OCI-M2 (cell line): ENCODE measurements at regions not wholly inside any gene's neighbourhood (a gene's known extent, or its start where the extent isn't known, plus 50 kb on each side); places are given as distances from the start of the nearest gene placed in this dataset.
"Not testable (repeated sequence)": the region's sequence is repeated elsewhere in the genome, so short reads cannot be mapped to it uniquely, and the experiment has no call there.

ENCODE experiments used
- DNase-seq: peaks from one replicate; lab custom pipeline; 2025; ENCODE audit not compliant: unreplicated experiment; lab: John Stamatoyannopoulos, UW

DNA sequence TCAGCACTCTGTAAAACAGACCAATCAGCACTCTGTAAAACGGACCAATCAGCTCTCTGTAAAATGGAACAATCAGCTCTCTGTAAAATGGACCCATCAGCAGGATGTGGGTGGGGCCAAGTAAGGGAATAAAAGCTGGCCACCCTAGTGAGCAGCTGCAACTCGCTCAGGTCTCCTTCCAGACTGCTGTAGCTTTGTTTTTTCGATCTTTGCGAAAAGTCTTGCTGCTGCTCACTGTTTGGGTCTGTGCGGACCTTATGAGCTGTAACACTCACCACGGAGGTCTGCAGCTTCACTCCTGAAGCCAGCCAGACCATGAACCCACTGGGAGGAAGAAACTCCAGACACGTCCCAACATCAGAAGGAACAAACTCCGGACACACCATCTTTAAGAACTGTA lies 414.9 kb upstream of the DIPK2B start:
- not testable (repeated sequence) for DNase-seq

- DNase-seq, result no peak
Measured at GRCh38 chrX:45614853-45615252, 414.2 kb upstream of the DIPK2B start.

DNA sequence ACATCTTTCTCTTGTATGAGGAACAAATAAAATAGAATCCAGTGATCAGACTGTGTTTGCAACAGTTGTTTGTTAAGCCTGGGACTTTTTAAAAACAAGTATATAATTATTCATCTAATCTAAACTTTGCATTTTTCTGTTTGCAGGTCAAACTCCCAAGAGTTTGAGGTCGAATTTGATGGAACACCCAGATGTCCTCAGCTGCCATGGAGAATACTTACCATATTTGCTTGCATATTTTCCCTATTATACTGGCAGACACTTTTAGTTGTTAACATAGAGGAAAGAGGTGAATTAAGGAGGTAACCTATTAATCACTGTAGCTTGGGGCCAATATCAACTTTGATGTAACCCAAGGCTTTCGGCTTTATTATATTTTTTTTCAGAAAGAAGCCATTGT lies 401.5 kb upstream of the DIPK2B start:
- no peak for DNase-seq

DNA sequence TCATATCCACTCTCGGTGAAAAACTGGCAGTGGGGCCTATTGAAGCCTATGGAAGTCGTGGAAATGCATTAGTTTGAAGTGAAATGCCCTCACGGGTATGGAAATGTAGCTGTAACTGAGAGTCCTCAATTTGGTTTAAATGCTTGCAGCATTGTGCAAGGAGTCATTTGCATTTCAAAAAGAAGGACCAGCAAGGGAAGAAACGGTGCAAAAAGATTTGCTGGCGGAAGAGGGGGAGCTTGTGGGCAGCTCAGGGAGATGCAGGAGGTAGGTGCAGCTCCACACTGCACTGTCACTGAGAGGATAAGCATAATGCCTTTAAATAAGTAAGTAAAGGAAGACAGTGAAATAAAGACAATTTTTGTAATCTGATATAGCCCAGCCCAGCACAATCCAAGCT lies 400.4 kb upstream of the DIPK2B start:
- no peak for DNase-seq

GRCh38 chrX:45598861-45599260 lies 398.2 kb upstream of the DIPK2B start:
- DNase-seq, result no peak

GRCh38 chrX:45596188-45596808 lies 395.6 kb upstream of the DIPK2B start:
- no peak for DNase-seq

DNA sequence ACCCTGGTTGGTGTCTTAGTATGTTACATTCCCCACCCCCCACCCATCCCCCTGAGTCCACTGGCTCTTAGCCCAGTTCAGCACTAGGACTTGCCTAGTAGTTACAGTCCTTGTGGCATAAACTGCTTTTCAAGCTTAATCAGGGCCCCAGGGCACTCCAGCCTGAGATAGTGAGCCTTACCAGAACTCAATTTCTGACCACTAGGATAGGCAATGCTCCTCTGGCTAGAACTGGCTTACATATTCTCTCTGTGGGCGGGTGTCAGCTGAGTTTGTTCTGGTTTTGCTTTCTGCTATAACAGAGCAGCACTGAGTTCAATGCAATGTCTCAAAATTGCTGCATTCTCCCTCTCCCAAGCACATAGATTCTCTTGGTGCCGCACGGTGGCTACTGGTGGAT lies 391.4 kb upstream of the DIPK2B start:
- no peak for DNase-seq

GRCh38 chrX:45591650-45592049 lies 391.0 kb upstream of the DIPK2B start:
- DNase-seq, result no peak

- DNase-seq, result no peak
Measured at GRCh38 chrX:45584717-45585116, 384.0 kb upstream of the DIPK2B start.

DNA sequence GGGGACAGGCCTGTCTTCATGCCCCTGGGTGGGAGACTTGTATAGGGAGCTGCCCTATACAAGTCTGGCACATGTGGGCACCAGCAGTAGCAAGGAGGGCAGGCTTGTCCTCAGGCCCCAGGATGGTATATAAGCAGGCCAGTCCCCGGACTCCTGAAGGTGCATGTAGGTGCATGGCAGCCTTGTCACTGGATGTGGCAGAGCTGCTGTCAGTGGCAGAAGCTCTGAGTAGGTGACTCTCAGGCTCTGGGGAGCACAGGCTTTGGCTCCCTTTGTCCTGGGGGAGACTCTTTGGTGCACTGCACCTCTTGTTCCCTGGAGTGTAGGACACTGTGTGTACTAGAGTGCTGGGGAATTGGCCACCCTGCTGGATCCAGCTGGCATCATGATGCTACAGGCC lies 376.7 kb upstream of the DIPK2B start:
- DNase-seq, result no peak

- DNase-seq, result no peak
Measured at GRCh38 chrX:45571453-45571852, 370.8 kb upstream of the DIPK2B start.

DNA sequence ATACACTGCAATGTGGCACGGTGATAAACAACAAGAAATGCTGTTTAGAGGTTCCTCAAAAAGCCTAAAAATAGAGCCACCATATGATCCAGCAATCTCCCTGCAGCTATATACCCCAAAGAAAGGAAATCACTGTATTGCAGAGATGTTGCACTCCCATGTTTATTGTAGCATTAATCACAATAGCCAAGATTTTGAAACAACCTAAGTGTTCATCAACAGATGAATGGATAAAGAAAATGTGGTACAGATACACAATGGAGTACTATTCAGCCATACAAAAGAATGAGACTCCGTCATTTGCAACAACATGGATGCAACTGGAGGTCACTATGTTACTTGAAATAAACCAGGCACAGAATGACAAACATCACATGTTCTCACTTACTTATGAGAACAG lies 365.8 kb upstream of the DIPK2B start:
- no peak for DNase-seq

DNA sequence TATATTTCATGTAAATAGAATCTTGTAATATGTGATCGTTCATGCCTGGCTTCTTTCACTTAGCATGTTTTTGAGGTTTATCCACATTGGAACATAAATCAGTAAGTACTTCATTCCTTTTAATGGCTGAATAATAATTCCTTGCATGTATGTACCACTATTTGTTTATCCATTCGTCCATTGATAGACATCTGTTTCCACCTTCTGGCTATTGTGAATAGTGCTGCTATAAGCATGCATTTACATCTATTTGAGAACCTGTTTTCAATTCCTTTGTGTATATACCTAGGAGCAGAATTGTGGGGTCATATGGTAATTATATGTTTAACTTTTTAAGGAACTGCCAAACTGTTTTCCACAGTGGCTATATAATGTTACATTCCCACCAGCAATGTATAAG lies 356.7 kb upstream of the DIPK2B start:
- DNase-seq, result no peak

DNA sequence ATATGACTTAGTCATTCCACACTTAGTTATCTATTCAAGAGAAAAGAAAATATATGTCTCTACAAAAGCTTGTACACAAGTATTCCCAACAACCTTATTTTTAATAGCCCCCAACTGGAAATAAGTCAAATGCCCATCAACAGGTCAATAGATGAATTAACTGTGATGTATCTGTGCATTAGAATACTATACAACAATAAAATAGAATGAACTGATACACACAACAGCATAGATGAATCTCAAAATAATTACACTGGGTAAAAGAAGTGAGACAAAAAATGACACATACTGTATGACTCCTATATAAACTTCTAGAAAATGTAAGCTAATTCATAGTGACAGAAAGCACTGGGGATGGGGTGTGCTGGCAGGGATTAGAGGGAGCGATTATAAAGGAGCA lies 354.1 kb upstream of the DIPK2B start:
- no peak for DNase-seq

DNA sequence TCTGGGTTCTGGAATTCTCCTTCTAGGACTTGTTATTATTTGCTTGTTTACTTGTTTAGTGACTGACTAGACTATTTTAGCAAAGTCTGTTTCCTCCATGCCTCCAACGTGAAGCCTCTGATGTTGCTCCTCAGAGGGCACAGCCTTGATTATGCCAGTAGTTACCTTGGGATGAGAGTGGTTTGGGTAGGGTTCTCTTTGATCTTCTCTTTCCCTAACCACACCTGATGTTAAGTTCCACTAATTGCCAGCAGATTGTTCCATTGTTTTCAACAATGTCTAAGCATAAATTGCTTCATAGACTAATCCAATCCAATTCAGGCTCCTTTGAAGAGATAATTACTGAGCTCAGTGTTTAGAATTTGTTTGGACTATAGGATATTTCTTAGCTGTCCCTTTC lies 352.7 kb upstream of the DIPK2B start:
- no peak for DNase-seq

DNA sequence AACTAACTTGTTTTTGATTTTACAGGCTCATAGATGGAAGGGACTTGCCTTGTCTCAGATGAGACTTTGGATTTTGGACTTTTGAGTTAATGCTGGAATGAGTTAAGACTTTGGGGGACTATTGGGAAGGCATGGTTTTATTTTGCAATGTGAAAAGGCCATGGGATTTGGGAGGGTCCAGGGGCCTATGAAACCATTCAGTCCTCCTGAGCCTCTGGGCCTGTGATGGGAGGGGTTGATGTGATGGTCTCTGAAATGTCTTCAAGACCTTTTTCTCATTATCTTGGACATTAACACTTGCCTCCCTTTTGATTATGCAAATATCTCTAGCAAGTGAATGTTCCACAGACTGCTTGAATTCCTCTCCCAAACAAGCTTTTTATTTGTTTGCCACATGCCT lies 346.0 kb upstream of the DIPK2B start:
- not testable (repeated sequence) for DNase-seq

GRCh38 chrX:45540181-45540580 lies 339.5 kb upstream of the DIPK2B start:
- no peak for DNase-seq

GRCh38 chrX:45537936-45538335 lies 337.3 kb upstream of the DIPK2B start:
- DNase-seq, result no peak

DNA sequence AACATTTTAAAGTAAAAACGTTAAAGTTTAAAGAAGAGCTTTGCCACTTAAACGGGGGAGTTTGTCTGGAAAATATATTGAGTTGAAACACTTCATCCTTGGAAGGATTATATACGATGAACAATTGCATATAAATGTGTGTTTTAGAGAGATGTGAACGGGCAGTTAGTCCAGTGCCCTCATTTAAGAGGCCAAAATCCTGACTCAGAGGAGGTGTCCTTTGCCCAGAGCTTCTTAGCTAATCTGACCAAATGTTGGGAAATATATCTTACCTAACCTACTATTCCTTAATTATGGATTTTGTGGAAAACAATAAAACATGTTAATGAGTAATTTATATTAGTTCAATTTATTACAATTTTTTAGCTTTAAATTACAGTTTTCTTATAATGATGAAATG lies 327.2 kb upstream of the DIPK2B start:
- no peak for DNase-seq

GRCh38 chrX:45524805-45525204 lies 324.1 kb upstream of the DIPK2B start:
- DNase-seq, result no peak

DNA sequence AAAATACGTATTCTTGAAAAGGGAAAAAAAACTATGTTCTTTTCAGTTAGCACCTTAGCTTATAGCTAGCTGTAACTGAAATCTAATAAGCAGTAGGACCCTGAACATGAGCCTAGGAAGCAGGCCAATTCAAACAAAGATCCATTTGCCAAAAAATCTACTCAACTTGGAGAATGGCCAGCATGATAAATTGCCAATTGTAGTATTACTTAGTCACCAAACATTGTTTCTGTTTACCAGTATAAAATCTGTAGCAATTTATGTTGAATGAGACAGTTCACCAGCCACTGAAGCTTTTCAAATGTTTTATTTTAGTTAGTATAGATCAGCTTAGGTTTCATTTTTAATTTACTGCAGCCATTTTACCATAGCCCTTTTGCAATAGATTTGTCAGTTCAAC lies 323.6 kb upstream of the DIPK2B start:
- no peak for DNase-seq

DNA sequence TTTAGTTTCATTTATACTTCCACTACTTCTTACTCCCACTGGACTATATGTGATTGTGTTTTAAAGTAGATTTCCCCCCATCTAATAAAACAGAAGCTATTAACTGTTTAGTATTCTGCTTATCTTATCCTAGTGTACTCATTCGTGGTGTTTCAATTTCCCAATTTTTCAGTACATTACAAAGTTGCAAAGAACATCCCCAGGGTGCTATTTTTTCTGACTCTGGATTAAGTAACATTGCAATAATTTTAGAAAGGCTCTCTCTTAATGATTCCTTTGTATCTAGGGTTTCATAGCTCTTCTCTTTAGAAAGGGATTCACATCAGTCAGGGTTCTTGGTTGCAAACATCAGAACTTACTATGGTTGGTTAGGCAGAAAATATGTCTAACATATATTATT lies 317.9 kb upstream of the DIPK2B start:
- no peak for DNase-seq

DNA sequence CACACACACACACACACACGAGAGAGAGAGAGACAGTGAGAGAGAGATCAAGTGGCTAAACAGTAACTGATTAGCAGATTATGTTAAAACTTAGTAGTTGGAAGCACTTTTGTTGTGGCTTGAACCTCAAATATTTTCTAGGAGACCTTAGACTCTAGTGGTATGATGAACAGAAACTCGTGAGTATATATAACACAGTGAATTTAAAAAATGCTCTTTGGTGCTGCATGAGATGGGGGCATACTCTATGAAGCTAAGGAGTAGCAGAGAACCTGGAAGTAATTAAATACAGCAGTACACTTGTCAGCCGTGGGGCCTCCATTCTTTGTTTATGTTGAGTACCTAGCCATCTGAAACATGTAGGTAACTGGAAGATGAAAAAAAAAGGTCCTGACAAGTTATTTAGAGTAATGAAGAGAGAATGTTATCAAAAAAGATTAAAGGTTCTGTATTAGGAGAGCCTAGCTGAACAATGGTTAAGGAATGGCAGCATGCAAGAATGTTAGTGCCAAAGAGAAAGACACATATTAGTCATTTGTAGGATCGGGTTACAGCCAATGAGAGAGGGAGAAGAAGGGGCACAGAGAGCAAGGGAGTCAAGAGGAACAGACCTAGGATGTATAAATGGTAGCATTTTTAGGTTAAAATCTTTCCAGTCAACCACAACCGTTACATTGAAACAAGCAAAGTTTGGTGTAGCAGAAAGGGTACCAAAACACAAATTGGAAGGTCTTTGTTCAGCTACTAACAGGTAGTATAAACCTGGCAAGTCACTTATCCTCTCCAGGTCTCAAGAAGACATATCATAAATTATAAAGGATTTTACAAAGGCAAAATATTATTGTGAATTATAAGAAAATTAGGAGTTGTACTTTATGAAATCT lies 316.7 kb upstream of the DIPK2B start:
- no peak for DNase-seq
